GM23338 (cell line): ENCODE measurements at regions not wholly inside any gene's neighbourhood (a gene's known extent, or its start where the extent isn't known, plus 50 kb on each side); places are given as distances from the start of the nearest gene placed in this dataset.

Source experiments
- ATAC-seq: fragments of 200-7000 bp; cut with Tn5 transposase; 3 replicates; pipeline ENCODE4 v1.9.1; 2020
- DNase-seq: peaks from one replicate; pipeline ENCODE4 v3.0.0-alpha.2; 2015; ENCODE audit warnings: low spot score
- H2AFZ ChIP-seq: fragments of 200-600 bp; sonication (generic); 2 replicates; pipeline ENCODE4 v1.8.0; 2016; ENCODE audit warnings: antibody characterized with exemption, mild to moderate bottlenecking, moderate library complexity
- H3F3A ChIP-seq: fragments of 200-600 bp; sonication (generic); replicated peaks from 2 replicates; pipeline ENCODE4 v1.8.0; 2017; ENCODE audit warnings: antibody characterized with exemption, mixed run types, low read depth
- H3K27ac ChIP-seq: fragments of 200-600 bp; sonication (generic); 2 replicates; pipeline ENCODE4 v1.6.1; 2016; ENCODE audit warnings: low read depth
- H3K27me3 ChIP-seq: fragments of 200-600 bp; sonication (generic); 2 replicates; pipeline ENCODE4 v1.8.0; 2016; ENCODE audit warnings: mild to moderate bottlenecking, mixed run types, moderate library complexity; ENCODE audit not compliant: insufficient read depth
- H3K36me3 ChIP-seq: fragments of 200-600 bp; sonication (generic); 2 replicates; pipeline ENCODE4 v1.8.0; 2016; ENCODE audit warnings: mild to moderate bottlenecking; ENCODE audit not compliant: insufficient read depth
- H3K4me1 ChIP-seq: fragments of 200-600 bp; sonication (generic); 2 replicates; pipeline ENCODE4 v1.8.0; 2016; ENCODE audit warnings: mild to moderate bottlenecking, moderate library complexity; ENCODE audit not compliant: insufficient read depth
- H3K4me2 ChIP-seq: fragments of 200-600 bp; sonication (generic); 2 replicates; pipeline ENCODE4 v1.7.1; 2017; ENCODE audit warnings: mixed run types
- H3K4me3 ChIP-seq: fragments of 200-600 bp; sonication (generic); 2 replicates; pipeline ENCODE4 v1.6.1; 2016; ENCODE audit warnings: mixed run types
- H3K79me2 ChIP-seq: fragments of 200-600 bp; sonication (generic); replicated peaks from 2 replicates; pipeline ENCODE4 v1.8.0; 2017; ENCODE audit warnings: mild to moderate bottlenecking; ENCODE audit not compliant: insufficient read depth
- H3K9me2 ChIP-seq: fragments of 200-600 bp; sonication (generic); 2 replicates; pipeline ENCODE4 v1.8.0; 2017; ENCODE audit not compliant: insufficient read depth
- H4K20me1 ChIP-seq: fragments of 200-600 bp; sonication (generic); replicated peaks from 2 replicates; pipeline ENCODE4 v1.8.0; 2017; ENCODE audit warnings: mild to moderate bottlenecking; ENCODE audit not compliant: insufficient read depth
- H3K27ac Mint-ChIP-seq: 2 replicates; pipeline ENCODE4 v1.8.0; 2020; ENCODE audit warnings: inconsistent platforms, mild to moderate bottlenecking, moderate library complexity, mixed read lengths
- H3K27me3 Mint-ChIP-seq: 3 replicates; pipeline ENCODE4 v1.8.0; 2022; ENCODE audit warnings: low read depth, mild to moderate bottlenecking, moderate library complexity, mixed read lengths, inconsistent platforms; ENCODE audit not compliant: insufficient read depth, poor library complexity
- H3K36me3 Mint-ChIP-seq: 3 replicates; pipeline ENCODE4 v1.8.0; 2021; ENCODE audit warnings: low read depth, mild to moderate bottlenecking, inconsistent platforms, moderate library complexity, mixed read lengths
- H3K4me1 Mint-ChIP-seq: 3 replicates; pipeline ENCODE4 v1.8.0; 2020; ENCODE audit warnings: mild to moderate bottlenecking, inconsistent platforms, mixed read lengths
- H3K4me3 Mint-ChIP-seq: 3 replicates; pipeline ENCODE4 v1.8.0; 2021; ENCODE audit warnings: moderate library complexity, mild to moderate bottlenecking, inconsistent platforms, mixed read lengths
- H3K9me3 Mint-ChIP-seq: 3 replicates; pipeline ENCODE4 v1.8.0; 2020; ENCODE audit warnings: moderate library complexity, mild to moderate bottlenecking, inconsistent platforms, mixed read lengths
- CREB1 ChIP-seq: fragments of 250-450 bp; sonication (Bioruptor Pico); IDR thresholded peaks from 2 replicates; pipeline ENCODE4 v1.5.0; 2020; ENCODE audit warnings: low read depth, mild to moderate bottlenecking, moderate library complexity
- CTCF ChIP-seq, 2 experiments: fragments of 200-600 bp in 1 of 2; sonication (generic) in 1 of 2; conservative IDR thresholded peaks; 2 replicates each; pipeline versions ENCODE4 v1.5.1 to v1.6.1; 2016 to 2017; ENCODE audit warnings: antibody characterized with exemption in 2 of 2, low read depth in 2 of 2, mild to moderate bottlenecking in 2 of 2, moderate library complexity in 1 of 2
- ETS1 ChIP-seq: IDR thresholded peaks from 2 replicates; pipeline ENCODE4 v1.6.1; 2016; ENCODE audit warnings: antibody characterized with exemption
- EZH2 ChIP-seq: fragments of 200-600 bp; sonication (generic); IDR thresholded peaks from one replicate; pipeline ENCODE4 v1.8.0; 2017; ENCODE audit warnings: antibody characterized with exemption, mild to moderate bottlenecking, low read depth; ENCODE audit not compliant: unreplicated experiment
- EZH2phosphoT487 ChIP-seq: fragments of 200-600 bp; sonication (generic); IDR thresholded peaks from one replicate; pipeline ENCODE4 v1.8.1; 2018; ENCODE audit warnings: antibody characterized with exemption; ENCODE audit not compliant: unreplicated experiment
- JUNB ChIP-seq: IDR thresholded peaks from one replicate; pipeline ENCODE4 v1.6.1; 2016; ENCODE audit warnings: antibody characterized with exemption; ENCODE audit not compliant: unreplicated experiment
- NANOG ChIP-seq: IDR thresholded peaks from 2 replicates; pipeline ENCODE4 v1.6.1; 2016; ENCODE audit warnings: antibody characterized with exemption, borderline replicate concordance
- POLR2AphosphoS5 ChIP-seq: IDR thresholded peaks from 2 replicates; pipeline ENCODE4 v1.6.1; 2016; ENCODE audit warnings: antibody characterized with exemption, low read depth
- REST ChIP-seq: IDR thresholded peaks from one replicate; pipeline ENCODE4 v1.6.1; 2018; ENCODE audit warnings: antibody characterized with exemption; ENCODE audit not compliant: unreplicated experiment
- STAT1 ChIP-seq: IDR thresholded peaks from one replicate; pipeline ENCODE4 v1.6.1; 2016; ENCODE audit warnings: antibody characterized with exemption; ENCODE audit not compliant: unreplicated experiment
- ZNF114 ChIP-seq: fragments of 250-450 bp; sonication (Bioruptor Pico); IDR thresholded peaks from 2 replicates; pipeline ENCODE4 v1.5.0; 2020; ENCODE audit warnings: mild to moderate bottlenecking, moderate library complexity
- ZNF331 ChIP-seq: fragments of 250-450 bp; sonication (Bioruptor Pico); IDR thresholded peaks from 2 replicates; pipeline ENCODE4 v1.5.0; 2020; ENCODE audit warnings: low read depth, mild to moderate bottlenecking, moderate library complexity
- ZNF462 ChIP-seq: fragments of 250-450 bp; sonication (Bioruptor Pico); IDR thresholded peaks from 2 replicates; pipeline ENCODE4 v1.5.0; 2020; ENCODE audit warnings: mild to moderate bottlenecking, moderate library complexity

- H3K4me1 Mint-ChIP-seq = peaks cover 44% of the 10 kb centered on the region
- no peaks in the 10 kb centered on the region for H3K36me3 Mint-ChIP-seq
- H3K27ac ChIP-seq = no peak overlapping the region
- ATAC-seq = no peak
- peaks cover 3% of the 10 kb centered on the region for H3K27me3 Mint-ChIP-seq
- H3K4me3 Mint-ChIP-seq = no peak overlapping the region
- H3K27me3 ChIP-seq = no peaks in the 10 kb centered on the region
- H3K79me2 ChIP-seq = no peaks in the 10 kb centered on the region
- H3K27ac Mint-ChIP-seq = no peak overlapping the region
- H3K4me3 ChIP-seq = no peak overlapping the region
- peaks cover 19% of the 10 kb centered on the region for H3K4me1 ChIP-seq
- H3K4me2 ChIP-seq = no peak overlapping the region
- 0 out of 2 replicates have a peak, but pooled peaks cover 5% of the 10 kb centered on the region for H3K9me2 ChIP-seq
- no peaks in the 10 kb centered on the region for H4K20me1 ChIP-seq
- H3K9me3 Mint-ChIP-seq = no peaks in the 10 kb centered on the region
- H3F3A ChIP-seq = no peaks in the 10 kb centered on the region
- no peak for DNase-seq
- no peak overlapping the region for H2AFZ ChIP-seq
- TF ChIP-seq NANOG = no peak
- no peak for TF ChIP-seq POLR2AphosphoS5
- no peak for TF ChIP-seq REST
- TF ChIP-seq ZNF331 (CRISPR knock-in tag) = no peak
- TF ChIP-seq STAT1 = no peak
- no peak for TF ChIP-seq CTCF (conservative IDR thresholded peaks at IDR 0.05; ENCODE audit: low read depth in 2 of 2)
- TF ChIP-seq ZNF462 (CRISPR knock-in tag) = no peak
- no peak for TF ChIP-seq JUNB
- TF ChIP-seq CREB1 (CRISPR knock-in tag) = no peak
- TF ChIP-seq ZNF114 (CRISPR knock-in tag) = no peak
- no peak for TF ChIP-seq EZH2
- no peak for TF ChIP-seq ETS1
- no peak for TF ChIP-seq EZH2phosphoT487
- H3K36me3 ChIP-seq = no peaks in the 10 kb centered on the region
Observed at GRCh38 chr12:43004141-43004540, 414.6 kb upstream of the PRICKLE1 start.
